Coronary artery (tissue), 2 donors: ENCODE measurements at regions not wholly inside any gene's neighbourhood (a gene's known extent, or its start where the extent isn't known, plus 50 kb on each side); places are given as distances from the start of the nearest gene placed in this dataset.
"Not testable (repeated sequence)": the region's sequence is repeated elsewhere in the genome, so short reads cannot be mapped to it uniquely, and the experiment has no call there.

Experiments used
- DNase-seq: peaks from one replicate; pipeline ENCODE4 v3.0.0-alpha.2; 2017; ENCODE audit warnings: low spot score
- H3K27ac ChIP-seq, 2 donors: fragments of 200-600 bp; sonication (generic); one replicate each; pipeline ENCODE4 v1.5.1; 2016 to 2019
- H3K4me3 ChIP-seq: fragments of 200-600 bp; sonication (generic); 2 replicates; pipeline ENCODE4 v1.5.1; 2016; ENCODE audit warnings: mild to moderate bottlenecking, moderate library complexity
- CTCF ChIP-seq: fragments of 200-600 bp; sonication (generic); IDR thresholded peaks from one replicate; pipeline ENCODE4 v1.5.1; 2019; ENCODE audit warnings: antibody characterized with exemption

GRCh38 chr3:86785386-86785785 lies 205.6 kb downstream of the VGLL3 start:
- DNase-seq: no peak
- H3K27ac ChIP-seq: no peak overlapping the region
- no peak overlapping the region for H3K4me3 ChIP-seq
- TF ChIP-seq CTCF: peak; percentile 18

GRCh38 chr3:86782866-86783265 lies 208.1 kb downstream of the VGLL3 start:
- no peak overlapping the region for H3K4me3 ChIP-seq
- H3K27ac ChIP-seq: no peak overlapping the region
- DNase-seq: no peak
- no peak for TF ChIP-seq CTCF

GRCh38 chr3:86782286-86782685 lies 208.7 kb downstream of the VGLL3 start:
- DNase-seq: no peak
- H3K27ac ChIP-seq: no peak overlapping the region
- TF ChIP-seq CTCF: no peak
- H3K4me3 ChIP-seq: no peak overlapping the region

- no peak for TF ChIP-seq CTCF
- DNase-seq: no peak
These were observed 216.8 kb downstream of the VGLL3 start for GRCh38 chr3:86774082-86774691.

GRCh38 chr3:86772699-86773098 lies 218.2 kb downstream of the VGLL3 start:
- Histone ChIP-seq H3K27ac (no peak overlapping the region), H3K4me3 (no peak overlapping the region)
- DNase-seq: no peak
- no peak for TF ChIP-seq CTCF

More at GRCh38 chr3:86774082-86774691, 216.8 kb downstream of the VGLL3 start:
- Histone ChIP-seq H3K27ac (no peak overlapping the region), H3K4me3 (no peak overlapping the region)

- no peak for TF ChIP-seq CTCF
- DNase-seq: no peak
- Histone ChIP-seq H3K27ac (no peak overlapping the region), H3K4me3 (no peak overlapping the region)
These were observed 219.0 kb downstream of the VGLL3 start for GRCh38 chr3:86771741-86772512.

- DNase-seq: no peak
- Histone ChIP-seq H3K4me3 (no peak overlapping the region), H3K27ac (no peak overlapping the region)
- TF ChIP-seq CTCF: no peak
These were observed 224.6 kb downstream of the VGLL3 start for GRCh38 chr3:86766331-86766730.

GRCh38 chr3:86757322-86758179 lies 233.4 kb downstream of the VGLL3 start:
- H3K4me3 ChIP-seq, H3K27ac ChIP-seq, DNase-seq: not testable (repeated sequence)
